ENCODE measurements at regions not wholly inside any gene's neighbourhood (a gene's known extent, or its start where the extent isn't known, plus 50 kb on each side); places are given as distances from the start of the nearest gene placed in this dataset.

GRCh38 chr3:176932433-176932832 lies 264.8 kb downstream of the TBL1XR1 start:
- DNase-seq (ENCODE audit: low spot score), result no peak

- no peak for DNase-seq (ENCODE audit: low spot score)
Observed at GRCh38 chr3:176931991-176932390, 265.3 kb downstream of the TBL1XR1 start.

DNA sequence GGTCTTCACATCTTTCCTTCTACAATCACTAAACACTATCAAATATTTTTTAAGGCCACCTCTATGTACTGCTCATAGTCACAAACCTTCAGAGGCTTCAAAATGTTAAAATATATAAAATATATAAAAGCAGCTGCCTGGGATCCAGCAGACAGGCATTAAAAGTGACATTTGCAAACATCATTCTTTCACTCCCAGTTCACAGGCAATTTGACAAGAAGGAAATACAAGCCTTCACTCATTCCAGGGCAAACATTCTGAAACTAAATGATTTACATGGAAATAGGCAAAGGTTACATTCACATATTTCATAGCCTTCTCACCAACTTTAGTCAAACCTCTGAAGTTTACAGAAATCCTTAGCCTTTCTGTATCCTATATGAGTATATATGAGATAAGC lies 266.3 kb downstream of the TBL1XR1 start:
- no peak for DNase-seq (ENCODE audit: low spot score)

DNA sequence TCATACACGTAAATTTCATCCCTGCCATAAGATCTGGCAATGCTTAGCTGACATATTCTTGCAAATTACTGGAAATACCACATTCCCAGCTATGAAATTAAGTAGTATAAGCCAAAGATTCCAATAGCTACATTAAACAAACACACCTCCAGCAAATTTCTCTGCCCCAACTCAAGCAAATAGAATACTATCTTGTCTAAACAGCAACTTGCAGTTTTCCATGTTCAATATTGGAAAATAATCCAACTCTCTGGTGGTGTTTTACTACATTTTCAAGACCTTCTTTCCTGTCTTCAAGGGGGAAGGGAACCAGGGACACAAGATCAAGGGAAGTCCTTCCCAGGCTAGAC lies 268.7 kb downstream of the TBL1XR1 start:
- no peak for DNase-seq (ENCODE audit: low spot score)

GRCh38 chr3:176927706-176928581 lies 269.3 kb downstream of the TBL1XR1 start:
- no peak for DNase-seq (ENCODE audit: low spot score)

- DNase-seq (ENCODE audit: low spot score), result no peak
Observed at GRCh38 chr3:176927280-176927679, 270.0 kb downstream of the TBL1XR1 start.

GRCh38 chr3:176926688-176927087 lies 270.6 kb downstream of the TBL1XR1 start:
- no peak for DNase-seq (ENCODE audit: low spot score)

DNA sequence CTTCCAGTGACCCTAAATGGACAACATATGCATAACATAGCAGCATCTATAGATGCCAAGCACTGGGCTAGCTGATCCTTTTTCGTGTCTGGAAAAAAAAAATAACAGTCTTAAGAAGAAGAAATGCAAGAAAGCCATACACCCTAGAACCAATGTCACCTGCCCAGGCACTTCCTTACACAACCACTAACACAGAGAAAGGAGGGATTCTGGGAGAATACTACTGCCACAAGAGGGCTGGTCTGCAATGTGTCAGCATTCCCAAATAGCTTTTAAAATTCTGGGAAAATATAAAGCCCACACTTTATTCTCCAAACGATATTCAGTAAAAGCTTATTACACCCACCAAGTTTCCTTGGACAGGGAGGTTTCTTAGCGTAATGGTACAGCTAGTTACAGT lies 271.2 kb downstream of the TBL1XR1 start:
- no peak for DNase-seq (ENCODE audit: low spot score)

DNA sequence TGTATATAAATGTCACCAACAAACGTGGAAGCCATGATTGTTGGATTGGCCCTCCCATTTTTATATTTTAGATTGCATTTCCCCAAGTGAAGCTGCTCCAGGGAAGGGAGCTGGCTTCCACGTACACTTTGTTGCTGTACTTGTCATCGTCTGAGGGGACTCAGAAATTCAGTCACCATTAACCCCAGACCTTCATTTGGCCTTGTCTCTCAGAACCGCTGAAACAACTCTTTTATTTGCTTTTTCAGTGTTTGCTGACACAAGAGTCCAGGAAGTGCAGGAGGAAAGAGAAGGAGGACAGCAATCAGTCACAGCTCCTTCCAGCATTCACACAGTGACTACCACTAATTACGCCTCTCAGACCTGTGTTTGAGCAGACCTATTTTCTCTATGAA lies 276.5 kb downstream of the TBL1XR1 start:
- no peak for DNase-seq (ENCODE audit: low spot score)

DNA sequence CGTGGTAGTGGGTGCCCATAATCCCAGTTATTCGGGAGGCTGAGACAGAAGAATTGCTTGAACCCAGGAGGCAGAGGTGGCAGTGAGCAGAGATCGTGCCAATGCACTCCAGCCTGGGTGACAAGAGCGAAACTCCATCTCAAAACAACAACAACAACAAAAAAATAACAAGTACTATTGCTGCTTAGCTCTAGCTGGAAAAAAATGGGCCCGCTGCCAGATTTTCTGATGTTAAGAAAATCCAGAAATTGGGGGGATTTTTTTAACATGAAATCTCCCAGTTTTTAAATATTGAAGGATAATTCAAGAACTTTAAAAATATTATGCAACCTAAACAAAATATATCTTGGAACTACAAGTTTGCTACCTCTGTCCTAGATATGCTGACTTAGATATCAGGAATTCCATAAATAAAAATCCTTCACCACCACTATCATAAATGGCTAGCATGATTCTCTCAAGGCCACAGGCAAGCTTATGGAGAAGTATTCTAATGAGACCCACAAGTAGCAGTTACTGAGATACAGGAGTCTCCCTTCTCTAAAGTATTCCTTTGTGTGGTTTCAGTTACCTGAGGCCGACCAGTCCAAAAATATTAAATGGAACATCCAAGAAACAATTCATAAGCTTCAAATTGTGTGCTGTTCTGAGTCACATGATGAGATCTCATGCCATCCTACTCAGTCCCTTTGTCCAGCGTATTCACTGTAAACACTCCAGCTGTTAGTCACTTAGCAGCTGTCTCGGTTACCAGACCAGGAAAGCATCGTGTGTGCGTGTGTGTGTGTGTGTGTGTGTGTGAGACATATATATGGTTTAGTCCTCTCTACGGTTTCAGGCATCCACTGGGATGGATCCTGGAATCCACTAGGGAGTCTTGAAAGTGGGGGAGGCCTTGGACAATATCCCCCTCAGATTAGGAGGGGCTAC lies 277.2 kb downstream of the TBL1XR1 start:
- peak; percentile 32 for DNase-seq (ENCODE audit: low spot score)

DNA sequence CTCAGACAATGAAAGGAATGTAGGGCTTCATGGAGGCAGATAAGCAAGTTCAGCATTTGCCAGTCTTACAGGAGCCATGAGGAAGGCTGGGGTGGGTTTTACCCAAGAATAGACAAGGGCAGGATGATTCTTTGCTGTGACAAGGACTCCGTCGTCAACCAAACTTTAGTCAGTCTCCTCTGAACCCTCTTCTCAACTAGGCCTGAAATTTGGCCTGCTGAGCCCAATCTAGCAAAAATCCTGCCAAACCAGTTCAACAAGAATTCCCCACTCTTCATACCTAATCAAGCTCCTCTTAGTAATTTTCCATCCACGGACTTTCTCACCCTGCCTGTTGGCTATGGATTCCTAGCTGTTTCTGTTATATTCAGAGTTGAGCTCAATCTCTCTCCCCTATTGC lies 280.5 kb downstream of the TBL1XR1 start:
- DNase-seq (ENCODE audit: low spot score), result no peak

DNA sequence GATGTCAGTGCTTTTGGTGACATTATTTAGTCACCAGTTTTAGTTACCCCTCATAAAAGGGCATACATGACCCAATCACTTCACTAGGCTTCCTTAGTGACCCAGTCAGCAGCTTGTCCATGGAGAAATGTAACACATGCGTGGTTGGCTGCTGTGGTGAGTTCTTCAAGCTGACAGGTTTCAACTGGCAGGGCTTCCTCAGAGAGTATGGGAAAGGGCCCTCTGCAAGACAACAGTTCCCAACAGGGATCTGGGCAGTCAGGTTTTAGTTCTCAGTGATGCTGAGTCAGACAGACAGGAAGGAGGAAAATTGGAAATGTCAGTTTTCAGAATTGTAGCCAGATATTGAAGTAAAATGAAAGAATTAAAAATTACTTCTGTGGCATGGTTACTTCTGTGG lies 282.5 kb downstream of the TBL1XR1 start:
- no peak for DNase-seq (ENCODE audit: low spot score)

DNA sequence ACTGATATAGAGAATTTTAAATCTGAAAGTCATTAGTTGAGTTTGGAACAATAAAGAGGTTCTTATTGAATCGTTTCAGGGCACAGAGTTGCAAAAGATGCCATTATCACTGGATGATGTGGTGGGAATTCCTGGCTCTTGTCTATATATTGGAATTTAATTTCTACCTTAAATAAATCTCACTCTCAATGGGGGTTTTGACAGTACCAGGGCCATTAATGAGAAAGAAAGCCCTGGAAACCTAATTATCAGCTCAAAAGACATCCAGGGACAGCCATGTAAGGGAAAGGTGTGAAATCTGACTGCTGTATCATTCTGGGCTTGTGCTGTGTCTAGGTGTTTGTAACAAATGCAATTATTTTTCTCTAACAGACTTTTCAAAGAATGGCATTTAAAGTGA lies 285.7 kb downstream of the TBL1XR1 start:
- DNase-seq (ENCODE audit: low spot score), result no peak

DNA sequence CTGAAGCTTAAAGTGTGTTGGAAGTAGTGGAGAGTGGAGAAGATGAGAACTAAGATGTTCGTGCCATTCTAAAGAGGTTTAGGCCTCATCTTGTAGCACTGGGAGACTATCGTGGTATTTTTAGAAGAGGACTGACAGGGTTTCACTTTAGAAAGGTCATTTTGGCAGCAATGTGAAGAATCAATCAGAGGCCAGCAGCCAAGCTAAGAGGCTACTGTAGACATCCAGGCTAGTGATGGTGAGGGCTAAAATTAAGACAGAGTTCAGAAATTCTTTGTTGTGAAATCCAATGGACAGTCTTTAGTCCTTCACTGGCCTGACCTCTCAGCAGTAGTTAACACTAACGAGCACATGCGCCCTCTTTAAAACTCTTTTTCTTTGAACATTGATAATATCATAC lies 288.2 kb downstream of the TBL1XR1 start:
- DNase-seq (ENCODE audit: low spot score), result no peak

DNA sequence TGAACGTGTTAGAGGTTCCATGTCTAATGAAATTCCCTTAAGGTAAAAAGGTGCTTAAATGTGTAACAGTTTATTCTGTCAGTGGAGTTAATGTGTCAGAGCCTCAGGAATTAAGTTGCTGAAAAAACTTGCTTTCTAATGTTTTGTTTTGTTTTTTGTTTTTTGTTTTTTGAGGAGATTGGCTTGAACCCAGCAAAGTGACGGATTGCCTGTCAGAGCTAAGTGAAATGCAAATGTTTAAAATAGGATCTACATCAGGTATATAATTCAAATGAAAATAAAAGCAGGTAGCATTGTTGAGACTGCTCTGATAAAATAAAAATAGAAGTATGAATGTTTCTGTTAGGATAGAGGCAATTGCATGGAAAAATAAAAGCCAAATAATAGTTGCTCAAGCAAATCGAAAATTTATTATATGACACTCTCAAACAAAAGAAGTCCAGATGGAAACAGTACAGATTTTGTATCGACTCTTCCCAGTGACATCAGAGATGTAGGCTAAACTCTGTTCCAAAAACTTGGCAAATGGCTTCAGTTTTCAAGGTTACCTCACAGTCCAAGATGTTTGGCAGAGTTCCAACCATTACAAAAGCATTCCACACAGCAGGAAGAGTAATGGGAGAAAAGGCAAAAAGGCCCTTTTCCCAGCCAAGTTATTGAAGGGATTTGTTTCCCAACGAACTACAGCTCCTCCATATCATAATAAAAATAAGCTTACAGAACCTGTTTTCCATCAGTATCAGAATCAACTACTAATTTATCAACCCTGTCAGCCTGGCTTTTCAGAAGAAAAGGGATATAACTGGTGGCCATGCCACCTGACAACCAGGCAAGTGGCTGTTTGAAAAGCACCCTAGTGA lies 291.0 kb downstream of the TBL1XR1 start:
- peak; percentile 4 for DNase-seq (ENCODE audit: low spot score)

- no peak for DNase-seq (ENCODE audit: low spot score)
Observed at GRCh38 chr3:176905331-176905730, 292.0 kb downstream of the TBL1XR1 start.

- DNase-seq (ENCODE audit: low spot score), result no peak
Observed at GRCh38 chr3:176904506-176904905, 292.8 kb downstream of the TBL1XR1 start.

DNA sequence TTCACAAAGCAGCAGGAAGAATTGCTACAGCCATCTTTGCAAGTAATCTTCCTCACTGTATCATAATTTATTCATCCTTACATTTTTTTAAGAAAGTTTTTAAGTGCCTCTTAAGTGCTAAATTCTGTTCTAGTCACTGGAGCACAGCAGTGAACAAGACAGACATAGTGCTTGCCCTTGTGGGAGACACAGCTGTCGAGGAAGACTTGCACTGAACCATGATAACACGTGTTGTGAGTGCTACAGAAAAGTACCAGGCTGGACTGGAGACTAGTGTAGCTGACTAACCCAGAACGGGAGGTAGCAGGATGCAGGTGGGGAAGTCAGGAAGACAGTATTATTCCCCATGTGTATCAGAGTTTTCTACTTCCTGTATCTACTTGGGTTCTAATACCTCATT lies 300.6 kb downstream of the TBL1XR1 start:
- DNase-seq (ENCODE audit: low spot score), result no peak

DNA sequence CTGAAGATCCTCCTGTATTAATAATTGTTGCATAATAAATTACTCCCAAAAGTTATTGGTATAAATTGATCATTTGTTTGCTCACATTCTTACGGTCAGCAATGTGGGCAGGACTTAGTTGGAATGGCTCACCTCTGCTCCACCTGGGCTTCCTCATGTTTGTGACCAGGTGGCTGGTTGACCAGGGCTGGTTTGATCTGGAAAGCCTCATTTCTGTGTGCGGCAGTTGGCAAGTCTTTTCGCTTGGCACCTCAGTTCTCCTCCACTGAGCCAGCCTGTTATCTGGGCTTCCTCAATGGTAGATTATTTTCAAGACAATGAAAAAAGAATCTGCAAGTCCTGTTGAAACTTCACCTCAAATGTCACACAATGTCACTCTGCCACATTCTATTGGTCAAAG lies 301.1 kb downstream of the TBL1XR1 start:
- DNase-seq (ENCODE audit: low spot score), result no peak

DNA sequence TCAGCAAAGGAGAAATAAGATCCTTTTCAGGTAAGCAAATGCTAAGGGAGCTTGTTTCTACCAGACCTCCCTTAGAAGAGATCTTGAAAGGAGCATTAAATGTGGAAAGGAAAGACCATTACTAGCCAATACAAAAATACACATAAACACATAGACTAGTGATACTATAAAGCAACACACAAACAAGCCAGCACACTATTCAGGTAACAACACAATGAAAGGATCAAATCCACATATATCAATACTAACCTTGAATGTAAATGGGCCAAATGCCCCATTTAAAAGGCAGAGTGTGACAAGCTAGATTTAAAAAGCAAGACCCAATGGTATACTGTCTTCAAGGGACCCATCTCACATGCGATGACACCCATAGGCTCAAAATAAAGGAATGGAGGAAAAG lies 317.6 kb downstream of the TBL1XR1 start:
- DNase-seq (ENCODE audit: low spot score), result no peak

GRCh38 chr3:176873261-176873660 lies 324.0 kb downstream of the TBL1XR1 start:
- no peak for DNase-seq (ENCODE audit: low spot score)

DNA sequence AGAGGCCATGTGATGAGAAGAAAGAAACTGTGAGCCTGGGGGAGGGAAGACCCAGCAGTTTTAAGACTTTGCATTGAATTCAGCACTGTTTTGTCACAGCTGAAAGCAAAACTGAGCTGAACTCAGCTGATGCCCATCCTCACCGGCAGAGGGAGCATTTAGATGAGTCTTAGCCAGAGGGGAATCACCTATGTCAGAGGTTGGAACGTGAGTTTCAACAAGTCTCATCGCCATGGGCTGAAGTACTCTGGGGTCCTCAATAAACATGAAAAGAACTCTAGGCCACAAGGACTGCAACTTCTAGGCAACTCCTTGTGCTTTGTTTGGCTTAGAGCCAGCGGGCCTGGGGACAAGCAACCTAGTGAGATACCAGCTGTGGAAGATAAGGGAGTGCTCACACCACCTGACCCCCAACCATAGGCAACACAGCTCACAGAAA lies 324.5 kb downstream of the TBL1XR1 start:
- peak; percentile 11 for DNase-seq (ENCODE audit: low spot score)
